EL (cell line): ENCODE measurements at regions not wholly inside any gene's neighbourhood (a gene's known extent, or its start where the extent isn't known, plus 50 kb on each side); places are given as distances from the start of the nearest gene placed in this dataset.
"Not testable (repeated sequence)": the region's sequence is repeated elsewhere in the genome, so short reads cannot be mapped to it uniquely, and the experiment has no call there.

Experiments used
- DNase-seq: peaks from one replicate; pipeline ENCODE4 v3.0.0-alpha.2; 2016

- not testable (repeated sequence) for DNase-seq
Measured at GRCh38 chr1:191525944-191526343, 632.3 kb upstream of the RGS18 start.

GRCh38 chr1:191528275-191528674 is 630.0 kb upstream of the RGS18 start:
- DNase-seq, result no peak

GRCh38 chr1:191530928-191531327 is 627.3 kb upstream of the RGS18 start:
- DNase-seq, result no peak

DNA sequence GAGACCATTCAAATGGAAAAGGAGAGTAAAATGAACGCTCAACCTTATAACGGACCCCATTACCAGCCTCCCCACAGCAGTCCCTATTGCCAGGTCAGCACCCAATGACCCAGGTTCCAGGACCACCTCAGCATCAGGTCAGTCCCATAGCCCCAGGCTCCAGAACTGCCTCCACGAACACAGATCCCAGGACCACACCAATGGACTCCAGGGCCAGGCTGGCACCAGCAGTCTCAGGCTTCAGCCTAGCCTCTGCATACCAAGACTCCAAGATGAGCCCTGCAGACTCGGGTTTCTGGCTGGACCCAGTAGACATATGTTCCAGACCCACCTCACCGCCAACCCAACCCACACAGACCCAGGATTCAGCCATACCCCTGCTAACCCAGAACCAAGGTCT is 625.0 kb upstream of the RGS18 start:
- DNase-seq, result no peak

- no peak for DNase-seq
Measured at GRCh38 chr1:191536791-191537429, 621.4 kb upstream of the RGS18 start.

DNA sequence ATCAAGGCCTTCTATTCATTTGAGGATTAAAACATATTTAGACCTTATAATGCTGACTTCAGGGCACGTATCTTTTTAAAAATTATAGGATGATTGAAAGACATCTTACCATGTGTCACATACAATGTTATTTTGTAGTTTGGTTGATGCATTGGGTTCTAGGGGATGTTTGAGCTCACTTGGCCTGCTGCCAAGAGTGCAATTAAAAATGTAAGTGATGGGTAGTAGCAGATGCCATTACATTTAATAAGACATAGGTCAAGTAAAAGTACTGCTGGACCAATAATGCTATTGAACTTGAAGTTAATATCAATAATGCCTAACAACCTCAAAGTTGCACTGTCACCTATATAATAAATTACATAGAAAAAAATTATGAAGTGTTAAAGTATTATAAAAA is 616.5 kb upstream of the RGS18 start:
- no peak for DNase-seq

- no peak for DNase-seq
Measured at GRCh38 chr1:191542444-191542843, 615.8 kb upstream of the RGS18 start.

DNA sequence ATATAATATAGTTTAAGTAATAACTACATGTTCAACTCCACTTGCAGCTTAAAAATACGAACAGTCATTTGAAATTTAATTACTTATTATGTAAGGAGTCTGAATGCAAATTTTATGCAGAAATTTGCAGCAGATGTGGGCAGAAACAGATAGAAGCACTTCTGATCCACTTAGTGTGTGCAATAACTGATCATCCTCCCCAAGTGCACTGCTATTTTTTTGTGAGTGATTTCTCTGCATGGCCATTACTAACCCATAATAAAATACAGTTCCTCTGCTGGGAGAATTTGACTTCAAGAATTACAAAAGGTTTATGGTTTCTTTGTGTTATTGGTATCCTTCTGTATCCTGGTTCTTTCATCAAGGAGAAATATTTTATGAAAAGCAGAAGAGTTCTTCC is 611.5 kb upstream of the RGS18 start:
- no peak for DNase-seq

DNA sequence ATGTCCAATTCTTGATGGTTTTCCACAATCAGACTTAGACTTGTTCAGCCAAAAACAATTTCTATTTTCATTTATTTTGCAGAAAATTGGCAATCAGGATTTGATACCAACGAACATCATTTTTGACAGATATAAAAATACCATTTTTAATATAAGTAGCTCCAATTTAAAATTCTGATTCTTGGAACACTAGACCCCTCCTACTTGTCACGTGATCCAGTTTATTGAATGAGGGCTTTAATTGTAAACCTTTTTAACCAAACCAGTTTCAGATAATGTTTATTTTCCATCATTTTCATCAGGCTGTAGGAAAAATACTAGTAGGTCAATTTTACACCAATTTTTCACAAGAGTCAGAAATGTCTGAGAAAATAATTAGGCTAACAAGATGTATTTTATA is 607.2 kb upstream of the RGS18 start:
- DNase-seq, result no peak

DNA sequence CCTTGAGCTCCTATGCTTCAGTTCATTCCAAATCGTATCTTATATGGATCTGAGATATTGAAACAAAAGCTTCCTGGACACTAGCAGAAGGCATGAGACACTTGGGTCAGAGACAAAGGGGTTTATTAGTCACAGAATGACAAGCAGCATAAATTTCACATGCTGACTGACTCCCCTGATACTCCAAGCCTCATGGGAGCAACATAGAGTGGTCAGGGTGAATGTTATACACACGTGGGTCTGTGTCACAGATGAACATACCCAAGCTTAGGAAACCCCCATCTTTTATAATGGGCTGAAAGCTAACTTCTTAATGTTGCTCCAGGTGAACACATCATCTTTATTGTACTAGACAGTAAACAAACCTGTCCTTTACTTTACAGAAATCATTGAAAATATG is 599.9 kb upstream of the RGS18 start:
- no peak for DNase-seq

GRCh38 chr1:191561276-191561675 is 597.0 kb upstream of the RGS18 start:
- no peak for DNase-seq

GRCh38 chr1:191564275-191564674 is 594.0 kb upstream of the RGS18 start:
- DNase-seq, result no peak

DNA sequence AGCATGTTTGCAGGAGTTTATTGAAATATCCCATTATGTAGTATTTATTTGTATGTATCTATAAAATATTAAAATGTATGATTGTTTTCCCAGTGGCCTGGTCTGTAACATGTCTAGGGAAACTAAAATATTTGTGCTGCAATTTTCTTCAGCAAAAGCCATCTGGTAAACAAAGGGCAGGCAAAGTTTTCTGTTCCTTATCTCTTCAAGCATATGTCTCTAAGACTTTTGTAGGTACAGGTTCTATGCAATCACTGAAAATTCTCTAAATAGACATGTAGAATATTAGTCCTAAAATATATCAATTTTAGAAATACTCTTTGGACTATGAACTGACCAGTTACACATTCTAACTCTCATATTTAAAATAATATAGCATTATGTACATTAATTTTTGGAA is 585.8 kb upstream of the RGS18 start:
- DNase-seq, result no peak

DNA sequence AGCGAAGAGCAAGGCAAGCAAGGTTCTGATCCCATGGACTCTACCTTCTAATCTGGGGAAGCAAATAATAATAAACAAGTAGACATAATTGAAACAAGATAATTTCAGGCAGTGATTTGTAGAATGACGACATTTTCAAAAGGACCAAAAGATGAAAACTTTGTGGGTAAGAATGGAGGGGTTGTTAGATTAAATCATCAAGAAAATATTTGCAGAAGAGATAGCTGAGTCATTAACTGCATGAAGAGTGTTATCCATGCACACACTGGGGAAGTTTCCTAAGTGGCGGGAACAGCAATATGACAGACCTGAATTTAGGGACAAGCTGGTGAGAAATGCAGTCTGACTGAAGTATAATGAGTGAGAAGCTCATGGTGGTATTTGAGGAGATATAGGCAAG is 583.1 kb upstream of the RGS18 start:
- DNase-seq, result peak; percentile 52

DNA sequence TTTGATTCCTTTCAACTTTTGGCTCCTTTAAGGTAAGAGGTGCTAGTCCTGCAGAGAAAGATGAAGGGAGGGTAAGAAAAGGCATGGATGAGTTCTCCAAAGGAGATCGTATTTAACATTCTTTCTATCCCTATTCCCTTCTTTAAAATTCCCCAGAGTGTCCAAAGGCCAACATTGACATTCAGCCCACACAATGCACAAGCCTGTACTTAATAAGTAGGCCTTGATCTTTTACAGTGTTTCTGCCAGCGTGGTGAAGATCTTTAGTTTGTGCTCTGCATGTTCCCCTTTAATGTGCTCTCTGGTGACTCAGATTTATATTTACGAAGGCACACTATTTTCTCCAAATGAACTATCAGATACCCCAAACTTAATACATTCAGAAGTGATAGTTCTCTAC is 582.5 kb upstream of the RGS18 start:
- DNase-seq, result no peak

DNA sequence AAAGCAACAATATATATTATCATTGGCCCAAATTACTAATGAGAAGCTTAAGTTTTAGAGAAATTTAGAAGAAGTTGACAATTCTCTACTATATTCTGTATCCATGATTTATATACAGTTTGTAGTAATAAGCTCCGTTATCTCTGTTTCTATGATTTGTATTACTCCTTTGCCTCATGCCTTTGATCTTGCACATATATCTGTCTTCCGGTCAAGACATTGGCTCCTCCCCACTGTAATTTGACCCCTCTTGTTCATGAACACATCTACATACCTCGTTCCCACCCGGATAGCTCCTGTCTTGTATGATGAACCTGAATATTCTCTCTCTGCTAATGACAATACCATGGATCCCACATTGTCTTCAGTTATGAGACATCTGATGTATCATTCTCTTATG is 581.0 kb upstream of the RGS18 start:
- no peak for DNase-seq

GRCh38 chr1:191578281-191578680 is 580.0 kb upstream of the RGS18 start:
- no peak for DNase-seq

- DNase-seq, result no peak
Measured at GRCh38 chr1:191579019-191579418, 579.2 kb upstream of the RGS18 start.

DNA sequence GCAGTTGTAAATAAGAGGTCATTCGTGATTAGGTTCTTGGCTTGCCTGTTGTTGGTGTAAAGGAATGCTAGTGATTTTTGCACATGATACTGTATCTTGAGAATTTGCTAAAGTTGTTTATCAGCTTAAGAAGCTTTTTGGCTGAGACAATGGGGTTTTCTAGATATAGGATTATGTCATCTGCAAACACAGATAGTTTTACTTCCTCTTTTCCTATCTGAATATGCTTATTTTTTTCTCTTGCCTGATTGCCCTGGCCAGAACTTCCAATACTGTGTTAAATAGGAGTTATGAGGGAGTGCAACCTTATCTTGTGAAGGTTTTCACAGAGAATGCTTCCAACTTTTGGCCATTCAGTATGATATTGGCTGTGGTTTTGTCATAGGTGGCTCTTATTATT is 576.1 kb upstream of the RGS18 start:
- no peak for DNase-seq

GRCh38 chr1:191585095-191585494 is 573.2 kb upstream of the RGS18 start:
- no peak for DNase-seq

GRCh38 chr1:191588905-191589304 is 569.4 kb upstream of the RGS18 start:
- DNase-seq, result no peak

DNA sequence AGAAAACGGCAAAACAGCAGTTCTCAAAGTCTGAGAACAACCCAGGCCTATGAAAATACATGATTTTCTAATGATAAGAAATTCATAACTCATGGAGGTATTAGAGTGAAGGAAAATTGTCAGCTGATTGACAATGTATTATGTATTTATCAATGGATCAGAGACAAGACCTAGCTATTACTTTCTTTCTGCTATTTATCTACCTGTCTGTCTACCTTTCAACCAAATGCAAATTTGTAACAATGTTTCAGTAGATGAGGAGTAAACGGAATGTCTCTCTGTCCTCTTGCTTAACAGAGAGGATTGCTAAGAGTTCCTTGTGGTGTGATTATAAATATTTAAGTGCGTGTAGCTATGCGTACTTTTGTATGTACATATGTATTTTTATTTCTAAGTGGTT is 568.7 kb upstream of the RGS18 start:
- no peak for DNase-seq

DNA sequence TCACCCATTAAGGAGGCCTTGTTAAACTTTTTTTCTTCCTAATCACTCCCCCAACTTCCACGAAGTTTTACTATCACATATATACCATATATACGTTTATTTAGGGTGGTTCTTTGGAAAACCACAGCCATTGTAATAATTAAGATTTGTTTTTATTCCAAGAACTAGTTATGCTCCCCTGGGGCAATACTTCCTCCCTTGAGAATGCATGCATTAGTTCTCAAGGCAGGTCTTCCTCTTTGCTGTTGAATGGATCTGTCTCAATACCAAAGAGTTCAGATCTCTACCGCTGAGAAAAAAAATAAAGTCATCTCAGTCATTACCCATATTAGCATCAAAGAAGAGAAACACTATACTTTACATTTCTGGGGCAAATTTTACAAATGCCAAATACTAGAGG is 567.7 kb upstream of the RGS18 start:
- DNase-seq, result no peak

DNA sequence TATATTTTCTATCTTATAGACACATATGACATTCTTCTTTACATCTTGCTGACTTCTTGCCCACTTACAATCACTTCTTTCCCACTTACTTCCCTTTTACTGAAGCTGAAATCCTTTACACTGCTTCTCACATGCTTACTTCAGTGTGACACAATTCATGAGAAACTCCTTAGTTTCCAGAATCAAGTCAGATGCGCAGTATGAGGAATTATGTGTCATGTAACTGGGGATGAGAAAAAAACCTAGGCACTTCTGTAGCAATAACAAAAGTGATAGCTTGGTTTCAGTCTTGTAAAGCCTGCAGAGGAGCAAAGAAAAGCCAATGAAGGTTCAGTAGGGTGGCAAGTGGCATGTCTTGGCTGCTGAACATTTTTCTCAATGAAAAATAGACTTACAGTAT is 566.2 kb upstream of the RGS18 start:
- no peak for DNase-seq

- DNase-seq, result no peak
Measured at GRCh38 chr1:191592907-191593306, 565.4 kb upstream of the RGS18 start.

GRCh38 chr1:191595170-191595569 is 563.1 kb upstream of the RGS18 start:
- DNase-seq, result no peak
